Sigmoid colon (tissue), 6 donors: ENCODE measurements at regions not wholly inside any gene's neighbourhood (a gene's known extent, or its start where the extent isn't known, plus 50 kb on each side); places are given as distances from the start of the nearest gene placed in this dataset.

Source experiments
- DNase-seq: peaks from one replicate; pipeline ENCODE4 v3.0.0-alpha.2; 2019
- H3K27ac ChIP-seq, 4 donors: fragments of 200-600 bp; sonication (generic); one replicate each; pipeline ENCODE4 v1.5.1; 2016 to 2019; ENCODE audit warnings: mild to moderate bottlenecking in 1 of 4
- H3K27me3 ChIP-seq, 3 donors: fragments of 200-600 bp; sonication (generic); one replicate each; pipeline ENCODE4 v1.5.1; 2019; ENCODE audit warnings: mild to moderate bottlenecking in 1 of 3
- H3K36me3 ChIP-seq, 4 donors: fragments of 200-600 bp; sonication (generic); one replicate each; pipeline ENCODE4 v1.5.1; 2016 to 2019
- H3K4me1 ChIP-seq, 4 donors: fragments of 200-600 bp; sonication (generic); one replicate each; pipeline ENCODE4 v1.5.1; 2017 to 2019
- H3K4me3 ChIP-seq, 4 donors: fragments of 200-600 bp; sonication (generic); one replicate each; pipeline ENCODE4 v1.5.1; 2017 to 2019; ENCODE audit warnings: mild to moderate bottlenecking in 2 of 4, moderate library complexity in 1 of 4
- H3K9me3 ChIP-seq, 4 donors: fragments of 200-600 bp in 3 of 4; sonication (generic) in 3 of 4; one replicate each; pipeline versions ENCODE4 v1.5.1 to v1.6.1; 2013 to 2019
- EP300 ChIP-seq, 4 donors: sonication (generic); formaldehyde crosslinking; IDR thresholded peaks; one replicate each; pipeline ENCODE4 v1.6.1; 2017; ENCODE audit warnings: antibody characterized with exemption in 4 of 4
- POLR2A ChIP-seq, 2 donors: fragments of 450-650 bp; IDR thresholded peaks; one replicate each; pipeline ENCODE4 v1.6.1; 2016; ENCODE audit warnings: antibody characterized with exemption in 2 of 2, mild to moderate bottlenecking in 2 of 2, moderate library complexity in 2 of 2
- POLR2AphosphoS5 ChIP-seq, 4 donors: sonication (generic); formaldehyde crosslinking; IDR thresholded peaks; one replicate each; pipeline ENCODE4 v1.6.1; 2017; ENCODE audit warnings: antibody characterized with exemption in 4 of 4
- WGBS, 2 donors: extraction: QIAGEN DNeasy Blood & Tissue Kit; methylation state at CpG; one replicate each; pipeline ENCODE4 v1.1.7; 2013; 5-methylcytosine and 5-hydroxymethylcytosine counted together
- intact Hi-C: fragments of 100-400 bp; cut with DNase I; formaldehyde crosslinking; loops from one replicate; pipeline ENCODE4 v1.15.1; 2023
- TF ChIP-seq, protein P1 (sequence below), 4 experiments: fragments of 450-650 bp in 3 of 4; fragments of 200-600 bp in 1 of 4; IDR thresholded peaks; one replicate each; pipeline ENCODE4 v1.5.1; 2016 to 2019; ENCODE audit warnings: antibody characterized with exemption in 4 of 4, mild to moderate bottlenecking in 3 of 4, moderate library complexity in 2 of 4
- donor health status: healthy with polysubstance abuse.
- donor health status: healthy.

GRCh38 chr17:70675070-70675590 is 505.8 kb downstream of the KCNJ2 start:
- no peak for DNase-seq
- no peaks in the 10 kb centered on the region for H3K36me3 ChIP-seq
- WGBS, 2 donors = 83 to 85% methylated on average over 5 of the region's 5 CpGs
- no peak overlapping the region for H3K4me3 ChIP-seq
- TF ChIP-seq, protein P1, sequence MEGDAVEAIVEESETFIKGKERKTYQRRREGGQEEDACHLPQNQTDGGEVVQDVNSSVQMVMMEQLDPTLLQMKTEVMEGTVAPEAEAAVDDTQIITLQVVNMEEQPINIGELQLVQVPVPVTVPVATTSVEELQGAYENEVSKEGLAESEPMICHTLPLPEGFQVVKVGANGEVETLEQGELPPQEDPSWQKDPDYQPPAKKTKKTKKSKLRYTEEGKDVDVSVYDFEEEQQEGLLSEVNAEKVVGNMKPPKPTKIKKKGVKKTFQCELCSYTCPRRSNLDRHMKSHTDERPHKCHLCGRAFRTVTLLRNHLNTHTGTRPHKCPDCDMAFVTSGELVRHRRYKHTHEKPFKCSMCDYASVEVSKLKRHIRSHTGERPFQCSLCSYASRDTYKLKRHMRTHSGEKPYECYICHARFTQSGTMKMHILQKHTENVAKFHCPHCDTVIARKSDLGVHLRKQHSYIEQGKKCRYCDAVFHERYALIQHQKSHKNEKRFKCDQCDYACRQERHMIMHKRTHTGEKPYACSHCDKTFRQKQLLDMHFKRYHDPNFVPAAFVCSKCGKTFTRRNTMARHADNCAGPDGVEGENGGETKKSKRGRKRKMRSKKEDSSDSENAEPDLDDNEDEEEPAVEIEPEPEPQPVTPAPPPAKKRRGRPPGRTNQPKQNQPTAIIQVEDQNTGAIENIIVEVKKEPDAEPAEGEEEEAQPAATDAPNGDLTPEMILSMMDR (IDR thresholded peaks at IDR 0.05) = no peak
- TF ChIP-seq EP300 (IDR thresholded peaks at IDR 0.05) (no peak), POLR2A (IDR thresholded peaks at IDR 0.05) (no peak), POLR2AphosphoS5 (IDR thresholded peaks at IDR 0.05) (no peak)
- H3K27me3 ChIP-seq = no peaks in the 10 kb centered on the region
- H3K9me3 ChIP-seq = no peaks in the 10 kb centered on the region
- no peak overlapping the region for H3K27ac ChIP-seq
- intact Hi-C loops = no loop called here
- H3K4me1 ChIP-seq = no peaks in the 10 kb centered on the region

DNA sequence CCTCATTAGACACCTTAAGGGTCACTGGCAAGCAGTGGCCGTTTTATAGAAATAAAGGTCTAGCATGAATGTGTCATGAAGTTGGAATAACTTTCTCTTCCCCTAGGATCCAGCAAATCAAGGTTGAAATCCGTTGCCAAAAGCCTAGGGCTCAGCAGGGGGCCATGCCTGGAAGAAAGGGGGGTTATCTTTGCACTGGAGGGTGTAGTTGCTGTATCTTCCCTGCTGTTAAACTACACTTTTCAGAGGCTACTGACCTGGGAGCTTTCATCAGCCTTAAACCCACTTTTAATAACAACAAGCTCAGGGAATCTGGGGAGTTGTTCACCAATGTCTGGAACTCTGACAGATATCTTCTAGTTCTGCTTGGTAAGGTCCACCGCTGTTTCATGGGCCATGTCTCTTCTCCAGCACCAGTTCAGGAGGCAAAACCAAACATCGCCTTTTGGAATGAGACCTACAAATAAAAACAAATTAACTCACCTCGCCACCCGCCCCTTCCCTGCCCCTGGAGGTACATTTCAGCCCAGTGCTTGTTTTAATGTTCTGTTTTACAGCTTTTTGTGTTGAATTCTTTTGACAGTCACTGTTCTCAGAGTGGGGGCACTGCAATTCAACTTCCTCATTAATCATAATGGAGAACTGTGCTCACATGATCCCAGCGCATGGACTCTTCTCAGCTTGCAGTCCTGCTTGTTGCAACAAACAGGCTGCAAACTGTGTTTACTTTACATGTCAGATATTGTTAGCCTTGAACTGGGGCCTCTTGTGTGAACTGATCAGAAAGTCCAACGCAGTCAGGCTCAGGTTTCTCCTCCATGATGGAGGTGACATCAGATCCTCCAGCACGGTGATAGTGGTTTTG is 508.7 kb downstream of the KCNJ2 start:
- WGBS, 2 donors = 72 to 76% methylated on average over 9 of the region's 9 CpGs
- Histone ChIP-seq H3K4me3 (no peak overlapping the region), H3K27me3 (no peaks in the 10 kb centered on the region), H3K4me1 (no peaks in the 10 kb centered on the region), H3K9me3 (no peaks in the 10 kb centered on the region), H3K27ac (no peak overlapping the region), H3K36me3 (no peaks in the 10 kb centered on the region)
- no peak for DNase-seq
- no peak for TF ChIP-seq EP300 (IDR thresholded peaks at IDR 0.05)
- TF ChIP-seq, protein P1 (IDR thresholded peaks at IDR 0.05) = no peak
- no peak for TF ChIP-seq POLR2AphosphoS5 (IDR thresholded peaks at IDR 0.05)
- no peak for TF ChIP-seq POLR2A (IDR thresholded peaks at IDR 0.05)
- intact Hi-C loops = no loop called here

DNA sequence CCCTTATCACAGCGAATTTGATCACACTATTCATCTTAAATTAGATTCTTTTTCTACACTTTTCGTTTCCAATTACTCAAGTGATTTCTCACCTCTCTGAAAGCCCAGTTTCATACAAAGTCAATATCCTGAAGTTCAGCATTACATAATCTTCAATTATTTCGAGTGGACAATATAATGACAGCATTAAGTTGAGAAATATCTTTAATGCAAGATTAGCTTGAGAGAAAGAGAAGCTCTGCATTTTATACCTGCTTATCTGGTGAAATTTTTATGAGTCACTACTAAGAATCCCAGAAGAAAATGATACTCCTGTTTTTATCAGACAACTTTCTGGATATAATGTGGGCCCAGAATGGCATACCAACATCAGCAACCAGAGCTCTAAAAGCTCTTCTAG is 509.6 kb downstream of the KCNJ2 start:
- no peak for DNase-seq
- H3K27me3 ChIP-seq = no peaks in the 10 kb centered on the region
- H3K27ac ChIP-seq = no peak overlapping the region
- no peaks in the 10 kb centered on the region for H3K9me3 ChIP-seq
- TF ChIP-seq POLR2A (IDR thresholded peaks at IDR 0.05) (no peak), POLR2AphosphoS5 (IDR thresholded peaks at IDR 0.05) (no peak), EP300 (IDR thresholded peaks at IDR 0.05) (no peak)
- TF ChIP-seq, protein P1 (IDR thresholded peaks at IDR 0.05) = no peak
- 84 to 87% methylated on average over 3 of the region's 3 CpGs for WGBS, 2 donors
- H3K36me3 ChIP-seq = no peaks in the 10 kb centered on the region
- H3K4me1 ChIP-seq = no peaks in the 10 kb centered on the region
- intact Hi-C loops = no loop called here
- no peak overlapping the region for H3K4me3 ChIP-seq

DNA sequence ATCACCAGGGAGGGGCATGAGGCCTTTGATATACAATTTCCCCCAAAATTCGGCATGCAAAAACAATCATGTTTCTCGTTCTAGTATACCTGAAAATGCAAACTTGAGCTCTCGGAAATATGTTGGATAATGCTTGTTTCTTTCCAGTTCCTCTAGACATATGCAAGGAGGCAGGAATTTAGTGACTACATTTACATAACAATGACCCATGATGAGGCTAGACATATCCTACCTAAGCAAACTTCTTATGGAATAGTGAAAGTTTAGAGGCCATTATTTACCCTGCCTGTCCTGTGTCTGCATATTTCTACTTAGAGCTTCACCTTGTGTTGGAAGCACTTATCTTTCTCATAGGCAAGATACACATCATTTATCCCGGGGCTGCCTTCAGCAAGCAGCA is 514.6 kb downstream of the KCNJ2 start:
- Histone ChIP-seq H3K9me3 (no peaks in the 10 kb centered on the region), H3K27me3 (no peaks in the 10 kb centered on the region), H3K36me3 (no peaks in the 10 kb centered on the region), H3K4me1 (no peaks in the 10 kb centered on the region), H3K4me3 (no peak overlapping the region), H3K27ac (no peak overlapping the region)
- 92 to 95% methylated on average over 4 of the region's 4 CpGs for WGBS, 2 donors
- intact Hi-C loops = no loop called here
- no peak for TF ChIP-seq POLR2AphosphoS5 (IDR thresholded peaks at IDR 0.05)
- TF ChIP-seq, protein P1 (IDR thresholded peaks at IDR 0.05) = no peak
- TF ChIP-seq POLR2A (IDR thresholded peaks at IDR 0.05) = no peak
- no peak for TF ChIP-seq EP300 (IDR thresholded peaks at IDR 0.05)
- no peak for DNase-seq
